Activated T-cell treated with anti-CD3 and anti-CD28 coated beads, Interleukin-2, amount 50 U/mL, for 48 hours (primary cell): ENCODE measurements at regions not wholly inside any gene's neighbourhood (a gene's known extent, or its start where the extent isn't known, plus 50 kb on each side); places are given as distances from the start of the nearest gene placed in this dataset.

ENCODE experiments used
- DNase-seq, 2 experiments: peaks; one replicate each; pipeline ENCODE4 v3.0.0-alpha.2; 2020

GRCh38 chr17:5821803-5822202 is 237.5 kb upstream of the NLRP1 start:
- DNase-seq: no peak

- no peak for DNase-seq
Measured at GRCh38 chr17:5822281-5823060, 238.2 kb upstream of the NLRP1 start.

GRCh38 chr17:5823219-5823618 is 238.9 kb upstream of the NLRP1 start:
- DNase-seq: no peak

GRCh38 chr17:5825717-5826330 is 241.5 kb upstream of the NLRP1 start:
- no peak for DNase-seq

GRCh38 chr17:5826384-5826783 is 242.1 kb upstream of the NLRP1 start:
- no peak for DNase-seq

GRCh38 chr17:5830921-5831320 is 239.3 kb upstream of the WSCD1 start:
- no peak for DNase-seq

GRCh38 chr17:5832886-5833285 is 237.3 kb upstream of the WSCD1 start:
- DNase-seq: no peak

- no peak for DNase-seq
Measured at GRCh38 chr17:5837055-5837491, 233.1 kb upstream of the WSCD1 start.

GRCh38 chr17:5838661-5839300 is 231.4 kb upstream of the WSCD1 start:
- DNase-seq: no peak

GRCh38 chr17:5840811-5841446 is 229.2 kb upstream of the WSCD1 start:
- no peak for DNase-seq

- DNase-seq: no peak
Measured at GRCh38 chr17:5841862-5842261, 228.3 kb upstream of the WSCD1 start.

GRCh38 chr17:5843366-5844026 is 226.7 kb upstream of the WSCD1 start:
- no peak for DNase-seq

- no peak for DNase-seq
Measured at GRCh38 chr17:5846001-5846400, 224.2 kb upstream of the WSCD1 start.

GRCh38 chr17:5854871-5855554 is 215.2 kb upstream of the WSCD1 start:
- DNase-seq: no peak

- no peak for DNase-seq
Measured at GRCh38 chr17:5861246-5861645, 208.9 kb upstream of the WSCD1 start.

- DNase-seq: no peak
Measured at GRCh38 chr17:5861854-5862253, 208.3 kb upstream of the WSCD1 start.

- DNase-seq: no peak
Measured at GRCh38 chr17:5862395-5862794, 207.8 kb upstream of the WSCD1 start.

- DNase-seq: no peak
Measured at GRCh38 chr17:5864741-5865657, 205.2 kb upstream of the WSCD1 start.

- DNase-seq: no peak
Measured at GRCh38 chr17:5866978-5867377, 203.2 kb upstream of the WSCD1 start.

GRCh38 chr17:5869041-5869745 is 201.0 kb upstream of the WSCD1 start:
- DNase-seq: no peak
